ENCODE measurements at regions not wholly inside any gene's neighbourhood (a gene's known extent, or its start where the extent isn't known, plus 50 kb on each side); places are given as distances from the start of the nearest gene placed in this dataset.

DNA sequence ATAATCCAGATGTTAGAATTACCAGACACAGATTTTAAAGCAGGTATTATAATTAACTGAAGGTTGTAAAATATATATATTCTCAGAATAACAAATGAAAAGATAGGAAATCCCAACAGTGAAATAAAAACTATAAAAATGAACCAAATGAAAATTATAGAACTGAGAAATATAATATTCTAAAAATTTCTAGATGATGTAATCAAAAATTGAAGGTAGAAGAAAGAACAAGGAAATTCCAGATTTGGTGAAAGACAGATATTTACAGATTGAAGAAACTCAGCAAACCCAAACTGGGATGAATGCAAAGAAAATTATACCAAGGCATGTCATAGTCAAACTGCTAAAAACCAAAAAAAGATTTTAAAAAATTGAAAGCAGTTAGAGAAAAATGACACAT is 729.4 kb downstream of the MATN1 start:
- H3K4me3 ChIP-seq (ENCODE audit: low read length), result no peak overlapping the region
- no peak for TF ChIP-seq CTCF (IDR thresholded peaks at IDR 0.05; ENCODE audit: insufficient read depth, low read depth, low read length, missing control alignments)
- DNase-seq (ENCODE audit: low read depth), result no peak

DNA sequence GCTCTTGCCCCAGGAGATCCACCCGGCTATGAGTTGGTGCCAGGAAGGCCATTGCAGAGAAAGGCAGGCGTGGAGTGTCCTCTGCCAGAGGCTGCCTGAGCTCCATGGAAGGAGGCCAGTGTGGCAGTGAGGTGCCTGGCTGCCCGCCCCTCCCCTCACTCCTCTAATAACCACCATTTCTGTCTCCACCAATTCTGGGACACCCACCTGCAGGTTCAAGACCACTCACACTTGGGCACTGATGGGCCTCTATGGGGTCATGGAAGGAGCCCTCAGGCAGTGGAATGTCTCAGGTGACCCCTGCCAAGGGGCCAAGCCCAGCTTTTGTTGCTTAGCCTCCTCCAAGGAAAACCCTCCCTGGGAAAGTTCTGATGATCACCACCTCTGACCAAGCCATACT is 731.6 kb downstream of the MATN1 start:
- no peak for TF ChIP-seq CTCF (IDR thresholded peaks at IDR 0.05; ENCODE audit: insufficient read depth, low read depth, low read length, missing control alignments)
- H3K4me3 ChIP-seq (ENCODE audit: low read length), result no peak overlapping the region
- DNase-seq (ENCODE audit: low read depth), result no peak

DNA sequence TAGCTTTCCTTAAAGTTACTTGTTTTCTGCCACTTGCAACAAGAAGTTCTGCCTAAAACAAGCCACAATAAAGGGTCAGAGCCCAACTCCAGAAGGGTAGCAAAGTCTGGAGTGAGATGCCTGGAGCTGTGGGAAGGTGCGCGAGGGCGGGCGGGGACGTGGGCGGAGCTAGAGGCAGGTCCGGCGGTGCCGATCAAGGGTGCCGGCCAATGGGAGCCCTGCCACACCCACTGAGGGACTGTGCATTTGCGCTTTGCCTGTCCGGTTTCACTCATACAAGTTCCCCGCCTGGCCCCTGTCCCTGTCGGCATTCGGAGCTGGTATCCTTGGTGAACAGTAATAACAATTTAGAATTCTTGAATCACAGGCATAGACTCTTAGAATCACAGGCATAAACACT is 732.4 kb downstream of the MATN1 start:
- TF ChIP-seq CTCF (IDR thresholded peaks at IDR 0.05; ENCODE audit: insufficient read depth, low read depth, low read length, missing control alignments), result no peak
- DNase-seq (ENCODE audit: low read depth), result no peak
- no peak overlapping the region for H3K4me3 ChIP-seq (ENCODE audit: low read length)

GRCh38 chr1:29990304-29990703 is 733.1 kb downstream of the MATN1 start:
- no peak for TF ChIP-seq CTCF (IDR thresholded peaks at IDR 0.05; ENCODE audit: insufficient read depth, low read depth, low read length, missing control alignments)
- no peak overlapping the region for H3K4me3 ChIP-seq (ENCODE audit: low read length)
- DNase-seq (ENCODE audit: low read depth), result no peak

GRCh38 chr1:29986986-29987385 is 736.4 kb downstream of the MATN1 start:
- DNase-seq (ENCODE audit: low read depth), result no peak
- TF ChIP-seq CTCF (IDR thresholded peaks at IDR 0.05; ENCODE audit: insufficient read depth, low read depth, low read length, missing control alignments), result no peak
- no peak overlapping the region for H3K4me3 ChIP-seq (ENCODE audit: low read length)

DNA sequence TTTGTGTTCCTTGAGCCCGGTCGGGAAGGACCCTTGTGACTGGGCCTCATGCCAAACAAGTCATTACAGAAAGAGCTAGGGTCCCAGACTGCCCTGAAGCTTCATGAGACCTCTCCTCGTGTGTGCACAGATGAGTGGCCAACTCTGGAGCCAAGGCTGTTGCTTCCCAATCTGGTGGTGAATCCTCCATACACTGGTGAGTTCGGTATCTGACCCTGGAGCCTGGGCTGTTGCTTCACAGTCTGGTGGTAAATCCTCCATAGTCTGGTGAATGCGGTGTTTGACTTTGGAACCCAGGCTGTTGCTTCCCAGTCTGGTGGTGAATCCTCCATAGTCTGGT is 737.8 kb downstream of the MATN1 start:
- no peak for TF ChIP-seq CTCF (IDR thresholded peaks at IDR 0.05; ENCODE audit: insufficient read depth, low read depth, low read length, missing control alignments)
- no peak overlapping the region for H3K4me3 ChIP-seq (ENCODE audit: low read length)
- no peak for DNase-seq (ENCODE audit: low read depth)

- no peak for DNase-seq (ENCODE audit: low read depth)
- TF ChIP-seq CTCF (IDR thresholded peaks at IDR 0.05; ENCODE audit: insufficient read depth, low read depth, low read length, missing control alignments), result no peak
- no peak overlapping the region for H3K4me3 ChIP-seq (ENCODE audit: low read length)
Measured at GRCh38 chr1:29984862-29985605, 738.4 kb downstream of the MATN1 start.

Data from epithelial cell of esophagus (primary cell).